ENCODE measurements at regions not wholly inside any gene's neighbourhood (a gene's known extent, or its start where the extent isn't known, plus 50 kb on each side); places are given as distances from the start of the nearest gene placed in this dataset.

DNA sequence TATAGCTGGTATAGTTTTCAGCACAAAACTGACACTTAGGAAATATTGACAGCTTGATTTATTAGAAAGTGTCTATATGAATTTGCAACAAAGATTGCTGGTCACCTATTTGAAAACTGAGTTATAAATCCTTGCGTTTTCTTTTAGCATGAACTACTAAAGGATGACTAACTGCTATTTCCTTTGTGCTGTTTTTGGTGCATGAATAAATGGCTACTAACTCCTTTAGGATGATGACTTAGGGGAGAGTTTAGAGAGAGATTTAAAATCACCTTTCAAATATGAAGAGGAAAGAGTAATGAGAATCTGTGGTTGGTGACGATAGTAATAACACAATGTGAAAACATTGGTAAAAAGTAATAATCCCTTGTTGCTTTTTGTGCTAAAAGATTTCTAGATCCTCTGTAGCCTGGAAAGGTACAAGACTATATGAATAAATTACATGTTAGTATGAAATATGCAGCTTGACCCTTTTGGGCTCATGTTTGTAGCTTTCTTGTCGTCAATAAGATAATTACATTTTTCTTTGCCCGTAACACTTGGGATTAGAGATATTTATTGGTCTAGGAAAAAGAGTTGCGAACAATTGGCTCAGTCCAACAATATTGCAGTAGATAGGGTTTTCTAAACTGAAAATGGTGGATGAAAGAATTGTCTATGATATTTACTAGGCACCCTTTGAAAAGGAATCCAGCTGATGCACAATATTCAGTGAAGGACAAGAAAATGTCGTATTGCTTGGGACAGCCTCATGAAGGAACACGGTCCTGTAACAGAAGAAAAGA lies 453.0 kb downstream of the ADAMTS20 start:
- no peak for DNase-seq (ENCODE audit: low read depth)

DNA sequence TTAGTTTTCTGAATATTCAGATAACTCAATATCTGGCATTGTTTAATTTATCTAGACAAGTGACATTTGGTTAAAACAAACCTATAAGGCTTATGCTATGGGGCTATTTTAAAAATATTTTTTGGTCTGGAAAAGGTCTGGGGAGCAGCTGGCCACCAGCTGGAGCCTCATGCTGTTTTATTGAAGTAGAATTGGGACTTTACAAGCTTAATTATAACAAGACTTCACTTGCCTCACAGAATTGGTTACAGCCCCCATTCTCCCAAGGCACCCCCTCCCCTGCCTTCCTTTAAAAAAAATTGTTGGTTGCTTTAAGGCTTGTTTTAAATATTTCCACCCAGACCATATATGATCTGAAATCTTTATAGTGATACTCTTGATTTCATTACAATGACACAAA lies 453.9 kb downstream of the ADAMTS20 start:
- DNase-seq (ENCODE audit: low read depth) = no peak

DNA sequence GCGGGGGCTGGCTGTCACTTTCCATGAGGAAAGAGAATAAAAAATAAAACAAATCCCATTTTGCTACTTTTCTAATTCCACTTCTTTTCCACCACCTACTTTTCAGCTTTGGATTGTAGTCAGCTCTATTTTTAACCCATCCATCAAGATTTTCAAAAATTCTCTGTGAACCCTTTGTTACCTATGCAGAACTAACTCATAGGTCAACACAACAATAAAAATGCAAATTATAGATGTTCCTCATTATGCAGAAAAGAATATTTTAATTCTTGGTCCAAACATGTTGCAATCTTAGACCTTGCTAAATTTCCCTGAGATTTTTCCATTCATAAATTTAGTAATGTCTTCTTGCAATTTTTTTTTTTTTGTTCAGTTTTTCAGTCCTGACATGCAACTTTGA lies 454.5 kb downstream of the ADAMTS20 start:
- no peak for DNase-seq (ENCODE audit: low read depth)

DNA sequence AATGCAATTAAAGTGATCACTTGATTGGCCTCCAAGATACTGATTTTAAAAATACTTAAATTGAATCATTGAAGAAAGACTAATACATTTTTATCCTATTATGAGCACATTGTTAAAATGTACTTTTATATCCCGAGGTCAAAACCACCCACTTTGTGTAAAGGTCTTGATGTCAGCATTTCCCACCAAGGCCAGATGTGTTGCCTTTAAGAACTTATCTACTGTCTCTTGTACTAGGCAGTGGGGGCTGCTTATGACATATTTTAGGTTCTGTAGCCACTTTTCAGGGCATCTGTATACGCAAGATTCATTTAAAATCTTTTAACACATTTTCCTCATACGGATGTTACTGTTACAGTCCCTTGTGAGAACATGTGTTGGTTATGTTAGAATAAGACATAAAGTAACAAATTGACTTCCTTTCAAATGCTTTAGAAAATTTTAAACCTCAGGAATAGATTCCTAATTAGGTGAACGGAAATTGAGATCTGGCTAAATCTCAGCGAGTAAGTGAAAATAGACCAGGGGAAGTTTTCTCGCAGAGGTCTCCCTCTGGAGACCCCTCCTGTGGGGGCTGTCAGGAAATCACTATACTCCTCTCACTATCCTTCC lies 456.2 kb downstream of the ADAMTS20 start:
- DNase-seq (ENCODE audit: low read depth) = no peak

DNA sequence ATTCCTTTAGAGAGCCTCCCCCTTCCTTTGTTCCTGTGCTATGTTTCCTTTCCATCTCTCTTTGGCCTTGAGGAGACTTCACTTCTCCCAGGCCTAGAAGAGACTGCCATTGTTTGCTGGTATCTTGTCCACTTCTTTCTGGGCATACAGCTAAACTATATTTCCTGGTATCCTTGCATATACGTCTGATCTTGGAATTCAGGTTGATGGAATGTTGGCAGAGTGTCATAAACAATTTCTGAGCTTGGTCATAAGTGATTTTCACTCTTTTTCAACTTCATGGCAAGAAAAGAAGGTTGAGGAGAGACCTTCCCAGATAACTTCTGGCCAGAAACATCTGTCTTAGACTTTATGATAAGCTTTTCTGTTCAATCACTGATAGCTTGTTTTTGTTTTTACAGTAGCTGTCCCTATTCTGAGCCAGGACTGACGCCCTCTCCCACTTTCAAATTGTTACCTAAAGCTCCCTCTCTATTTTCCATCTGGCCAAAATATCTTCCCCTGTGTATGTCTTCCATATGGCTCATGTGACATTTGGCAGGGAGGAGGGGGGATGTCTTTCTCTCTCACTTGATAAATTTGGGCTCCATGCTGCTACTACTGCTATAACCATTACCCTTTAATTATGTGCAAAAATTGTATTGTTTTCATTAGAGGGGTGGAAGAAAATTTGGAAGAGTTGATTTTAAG lies 457.0 kb downstream of the ADAMTS20 start:
- no peak for DNase-seq (ENCODE audit: low read depth)

DNA sequence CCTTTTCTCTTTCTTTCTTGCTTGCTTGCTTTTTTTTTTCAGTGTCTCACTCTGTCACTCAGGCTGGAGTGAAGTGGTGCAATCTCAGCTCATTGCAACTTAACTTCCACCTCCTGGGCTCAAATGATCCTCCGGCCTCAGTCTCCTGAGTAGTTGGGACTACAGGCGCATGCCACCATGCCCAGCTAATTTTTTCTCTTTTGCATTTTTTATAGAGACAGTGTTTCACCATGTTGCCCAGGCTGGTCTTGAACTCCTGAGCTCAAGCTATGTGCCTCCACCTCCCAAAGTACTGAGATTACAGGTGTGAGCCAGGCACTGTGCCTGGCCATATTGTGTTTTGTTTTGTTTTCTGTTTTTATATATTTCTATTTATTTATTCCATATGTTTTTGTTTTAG lies 461.0 kb downstream of the ADAMTS20 start:
- no peak for DNase-seq (ENCODE audit: low read depth)

DNA sequence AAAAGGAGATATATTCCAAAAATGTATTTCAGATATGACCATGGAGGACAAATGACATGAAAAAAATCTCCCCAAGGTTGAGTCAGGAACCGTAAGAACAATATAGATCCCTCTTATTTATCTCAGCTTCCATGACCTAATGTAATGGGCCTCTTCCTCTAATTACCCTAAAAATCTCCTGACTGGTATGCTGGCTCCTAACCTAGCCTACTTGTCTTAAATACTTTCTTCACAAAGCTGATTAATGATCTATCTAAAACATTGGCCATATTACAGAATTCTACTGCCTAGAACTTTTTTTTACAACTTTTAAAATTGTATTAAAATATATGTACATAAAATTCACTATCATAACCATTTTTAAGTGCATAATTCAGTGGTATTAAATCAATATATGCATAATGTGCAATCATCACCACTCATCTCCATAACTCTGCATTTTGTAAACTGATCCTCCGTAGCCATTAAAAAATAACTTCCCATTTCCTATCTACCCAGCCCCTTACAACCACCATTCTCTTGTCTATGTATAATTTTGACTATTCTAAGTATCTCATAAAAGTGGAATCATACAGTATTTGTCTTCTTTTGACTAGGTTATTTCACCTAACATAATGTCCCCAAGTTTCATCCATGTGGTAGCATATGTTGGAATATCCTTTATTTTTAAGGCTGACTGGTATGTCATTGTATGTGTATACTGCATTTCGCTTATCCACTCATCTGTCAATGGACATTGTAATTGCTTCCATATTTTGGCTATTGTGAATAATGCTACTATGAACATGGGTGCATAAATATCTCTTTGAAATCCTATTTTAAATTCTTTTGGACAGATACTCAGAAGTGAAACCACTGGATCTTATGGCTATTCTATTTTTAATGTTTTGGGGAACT lies 464.6 kb downstream of the ADAMTS20 start:
- no peak for DNase-seq (ENCODE audit: low read depth)

DNA sequence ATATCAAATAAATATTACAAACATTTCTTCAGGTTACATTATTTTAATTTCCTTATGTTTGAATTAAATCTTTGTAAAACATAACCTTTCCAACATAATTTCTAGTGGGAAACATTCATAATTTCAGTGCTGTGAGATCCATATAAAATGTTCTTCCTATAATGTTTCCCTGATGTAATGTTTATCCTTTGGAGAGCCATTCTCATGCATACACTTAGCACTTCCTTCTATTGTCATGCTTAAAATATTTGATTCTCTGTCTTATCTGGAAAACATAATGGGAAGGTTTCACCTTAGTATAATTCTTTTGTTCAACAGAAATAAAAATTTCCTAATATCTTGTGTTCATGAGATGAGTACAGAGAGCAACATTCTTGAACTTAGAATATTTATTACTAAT lies 472.5 kb downstream of the ADAMTS20 start:
- no peak for DNase-seq (ENCODE audit: low read depth)

DNA sequence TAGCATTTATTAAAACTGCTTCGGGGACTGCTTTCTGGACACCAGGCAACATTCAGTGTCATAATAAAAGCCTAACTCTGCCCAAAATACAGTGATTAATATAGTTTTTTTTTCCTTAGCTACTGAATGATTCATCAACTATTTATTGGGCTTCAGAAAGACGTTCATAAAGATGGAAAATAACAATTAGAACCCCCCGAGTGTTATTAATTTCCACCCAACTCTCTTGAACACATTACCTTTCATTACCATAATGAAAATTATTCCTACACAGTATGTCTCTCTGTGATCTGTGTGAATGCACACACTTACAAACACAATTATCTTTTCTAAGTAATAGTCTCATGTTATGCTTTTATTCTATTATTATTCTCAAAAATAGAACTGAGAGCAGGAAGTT lies 473.0 kb downstream of the ADAMTS20 start:
- DNase-seq (ENCODE audit: low read depth) = no peak

DNA sequence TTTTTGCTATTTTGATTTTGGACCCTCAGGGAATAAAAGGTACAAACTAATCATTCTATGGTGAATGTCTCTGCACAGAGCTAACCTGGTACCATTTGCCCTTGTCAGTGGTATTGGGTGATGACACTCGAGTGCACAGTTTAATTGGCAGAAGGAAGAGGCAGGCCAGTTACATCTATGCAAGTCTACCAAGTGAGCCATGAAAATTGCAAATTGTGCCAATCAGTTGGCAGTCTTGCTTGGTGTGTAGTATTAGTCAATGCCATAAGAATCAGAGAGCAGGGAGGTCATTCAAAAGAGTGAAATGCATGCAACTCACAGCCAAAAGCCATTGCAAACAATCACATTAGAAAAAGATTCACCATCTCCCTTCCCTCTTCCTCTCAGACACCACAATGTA lies 479.6 kb downstream of the ADAMTS20 start:
- DNase-seq (ENCODE audit: low read depth) = no peak

DNA sequence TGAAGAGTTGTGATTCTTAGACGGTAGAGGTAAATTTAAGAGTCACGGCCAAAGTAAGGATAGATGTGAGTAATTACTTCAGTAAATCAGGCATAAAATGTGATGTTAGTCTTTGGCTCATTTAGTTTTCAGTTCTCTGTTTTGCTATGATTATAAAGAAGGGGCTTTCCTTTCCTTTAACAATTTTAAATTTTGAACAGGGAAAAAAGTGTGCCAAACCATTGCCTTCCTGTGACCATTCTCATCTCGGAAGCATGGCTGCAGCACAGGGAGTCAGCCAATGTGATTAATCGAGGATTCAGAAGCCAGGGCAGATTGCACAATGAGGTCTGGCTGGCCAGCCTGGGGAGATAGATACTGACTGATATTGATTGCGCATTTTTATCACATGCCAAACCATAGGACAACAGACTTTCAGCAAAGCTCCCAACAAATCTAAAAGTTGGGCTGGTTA lies 480.2 kb upstream of the PRICKLE1 start:
- no peak for DNase-seq (ENCODE audit: low read depth)

DNA sequence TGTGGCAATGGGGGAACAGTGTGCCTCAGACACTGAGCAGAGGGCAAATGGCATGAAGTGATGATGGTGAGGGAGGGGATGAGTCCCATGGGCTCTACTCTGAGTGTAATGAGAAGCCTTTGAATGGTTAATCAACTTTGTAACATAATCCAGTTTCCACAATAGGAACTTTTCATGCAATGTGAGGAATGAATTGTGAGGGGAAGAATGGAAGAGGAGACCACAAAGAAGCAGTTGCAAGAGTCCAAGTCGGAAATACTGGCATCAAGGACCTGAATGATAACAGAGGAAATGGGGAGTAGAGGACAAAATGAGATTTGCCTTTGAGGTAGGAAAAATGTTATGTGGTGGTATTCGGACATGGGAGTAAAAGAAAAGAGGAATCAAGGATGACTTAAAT lies 476.9 kb upstream of the PRICKLE1 start:
- peak; percentile 63 for DNase-seq (ENCODE audit: low read depth)

DNA sequence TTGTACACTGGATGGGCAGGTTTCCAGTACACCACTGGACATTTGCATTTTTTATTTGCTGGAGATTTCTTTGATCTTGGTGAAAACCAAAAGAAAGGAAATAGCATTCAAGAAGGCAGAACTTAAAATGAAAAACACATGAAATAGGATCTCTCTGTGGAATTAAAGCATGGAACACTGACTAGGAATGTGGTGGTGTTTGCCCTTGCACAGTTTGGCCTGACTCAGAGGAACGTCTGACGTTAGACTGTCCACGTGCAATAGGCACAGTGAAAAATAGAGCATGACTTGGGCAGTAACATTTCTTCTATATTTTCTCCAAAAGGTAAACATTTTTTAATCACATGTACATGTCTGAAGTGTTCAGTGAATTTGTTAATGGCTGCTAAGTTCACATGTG lies 474.1 kb upstream of the PRICKLE1 start:
- peak; percentile 42 for DNase-seq (ENCODE audit: low read depth)

DNA sequence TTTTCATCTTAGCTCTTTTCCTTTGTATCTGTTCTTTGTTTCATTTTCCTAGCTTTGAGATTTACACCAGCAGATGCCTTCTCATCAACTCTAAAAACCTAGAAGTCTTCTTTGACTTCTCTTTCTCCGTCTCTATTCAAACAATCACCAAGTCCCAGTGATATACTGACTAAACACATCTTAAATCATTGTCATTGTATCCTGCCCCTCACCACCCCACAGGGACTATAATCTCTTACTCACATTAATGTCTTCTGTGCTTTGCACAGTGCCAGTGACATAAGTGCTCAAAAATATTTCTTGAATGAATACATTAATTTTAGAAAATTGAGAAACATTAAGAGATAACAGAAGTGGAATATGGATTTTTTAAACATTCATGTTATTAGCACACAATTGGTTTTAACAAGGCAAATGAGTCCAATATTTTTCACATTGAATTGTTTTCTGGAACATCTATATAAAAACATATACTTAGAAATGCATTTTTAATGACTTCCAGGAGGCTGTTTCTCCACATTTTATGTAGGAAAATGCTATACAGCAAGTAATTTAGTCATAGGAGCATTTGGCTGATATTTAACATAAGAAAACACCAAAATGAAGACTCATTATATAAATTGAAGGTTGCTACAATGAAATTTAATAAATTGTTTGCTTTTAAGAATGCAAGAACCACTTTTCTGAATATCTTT lies 472.8 kb upstream of the PRICKLE1 start:
- DNase-seq (ENCODE audit: low read depth) = no peak

DNA sequence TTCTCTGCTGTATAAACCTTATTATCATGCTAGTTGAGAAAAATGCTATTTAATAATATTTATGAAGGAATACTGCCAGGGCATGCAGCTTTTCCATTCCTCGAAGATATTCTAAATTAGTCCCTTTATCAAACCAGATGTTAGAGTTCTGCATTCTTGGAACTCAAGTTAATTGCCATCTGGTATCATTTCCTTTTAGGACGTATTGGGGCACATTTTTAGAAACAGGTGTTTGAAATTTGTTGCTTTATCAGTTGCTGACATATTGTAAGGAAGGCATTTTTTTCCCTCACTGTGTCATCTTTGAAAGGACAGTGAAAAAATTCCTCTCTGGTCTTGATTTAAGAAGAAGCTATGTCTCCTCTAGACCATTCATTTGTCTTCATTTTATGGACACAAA lies 471.2 kb upstream of the PRICKLE1 start:
- DNase-seq (ENCODE audit: low read depth) = no peak

DNA sequence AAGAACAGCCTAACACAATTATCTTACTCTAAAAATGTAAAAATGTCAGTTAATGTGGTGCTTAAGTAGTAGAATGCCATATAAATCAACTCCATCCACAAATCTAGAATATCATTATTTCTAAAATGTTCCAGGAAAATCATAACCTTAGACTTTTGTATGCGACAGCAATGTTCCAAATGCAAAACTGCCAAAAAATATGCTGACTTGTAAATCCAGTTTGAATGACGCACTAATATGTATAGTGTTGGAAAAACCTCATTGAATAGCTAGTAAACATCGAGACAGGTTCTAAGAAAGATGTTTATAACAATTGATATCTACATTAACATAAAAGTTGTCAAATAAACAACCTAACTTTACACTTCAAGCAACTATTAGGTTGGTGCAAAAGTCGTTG lies 469.1 kb upstream of the PRICKLE1 start:
- DNase-seq (ENCODE audit: low read depth) = no peak

DNA sequence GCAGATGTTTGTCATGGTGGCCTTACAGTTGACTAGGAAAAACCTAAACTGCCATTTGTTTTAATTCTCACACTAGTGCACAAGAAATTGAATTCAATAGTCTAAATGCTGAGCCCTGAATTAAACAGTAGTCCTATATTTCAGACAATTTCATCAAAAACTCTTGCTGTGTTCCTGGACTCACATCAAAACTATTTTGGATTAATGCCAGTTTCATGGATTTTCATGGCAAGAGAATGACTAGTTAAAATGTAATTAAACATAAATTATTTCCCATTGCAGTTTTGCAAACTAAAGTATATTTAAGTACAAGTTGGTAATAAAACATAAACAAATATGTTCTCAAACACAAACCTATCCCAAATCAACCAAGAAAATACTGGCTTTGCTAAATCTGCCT lies 468.0 kb upstream of the PRICKLE1 start:
- no peak for DNase-seq (ENCODE audit: low read depth)

DNA sequence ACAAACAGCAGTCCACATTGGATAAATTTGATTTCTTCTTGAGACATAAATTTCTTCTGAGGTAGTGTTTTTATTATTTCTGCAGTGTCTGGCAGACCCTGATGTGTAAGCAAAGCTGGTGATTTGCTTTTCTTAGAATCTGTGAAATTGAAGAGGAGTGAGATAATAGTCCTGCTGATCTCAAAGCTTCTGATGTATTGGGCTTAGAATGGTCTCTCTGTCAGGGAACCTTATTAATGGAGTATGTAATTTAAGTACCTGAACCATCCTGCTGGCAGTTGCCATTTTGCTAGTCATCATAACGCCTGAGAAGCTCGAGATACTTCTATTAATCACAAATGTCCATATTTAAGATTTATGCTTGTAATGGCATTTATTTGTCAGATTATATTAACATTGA lies 464.5 kb upstream of the PRICKLE1 start:
- DNase-seq (ENCODE audit: low read depth) = no peak

DNA sequence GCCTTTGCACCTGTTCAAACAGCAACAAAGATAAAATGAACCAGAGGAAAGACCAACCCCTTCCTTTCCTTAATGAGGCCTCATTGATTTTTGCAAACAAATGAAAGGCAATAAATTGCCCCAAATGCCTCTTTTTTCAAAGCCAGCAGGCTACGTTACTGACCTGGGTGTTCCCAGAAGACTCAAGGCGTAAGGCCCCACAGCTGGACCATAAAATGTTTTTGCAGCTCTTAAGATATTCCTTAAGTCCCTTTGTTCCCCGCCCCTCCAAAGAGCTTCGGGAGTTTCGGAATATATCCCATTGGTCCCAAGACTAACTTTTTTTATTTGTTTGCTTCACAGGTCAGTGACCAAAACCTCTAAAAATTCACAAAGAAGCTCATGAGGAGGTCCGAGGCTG lies 462.9 kb upstream of the PRICKLE1 start:
- DNase-seq (ENCODE audit: low read depth) = no peak

DNA sequence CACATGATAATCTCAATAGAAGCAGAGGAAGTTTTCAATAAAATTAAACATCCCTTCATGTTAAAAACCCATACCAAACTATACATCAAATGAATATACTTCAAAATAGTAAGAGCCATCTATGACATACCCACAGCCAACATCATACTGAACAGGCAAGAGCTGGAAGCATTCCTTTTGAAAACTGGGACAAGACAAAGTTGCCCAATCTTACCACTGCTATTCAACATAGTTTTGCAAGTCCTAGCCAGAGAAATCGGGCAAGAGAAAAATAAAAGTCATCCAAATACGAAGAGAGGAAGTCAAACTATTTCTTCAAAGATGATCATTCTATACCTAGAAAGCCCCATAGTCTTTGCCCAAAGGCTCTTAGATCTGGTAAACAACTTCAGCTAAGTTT lies 454.7 kb upstream of the PRICKLE1 start:
- DNase-seq (ENCODE audit: low read depth) = no peak

DNA sequence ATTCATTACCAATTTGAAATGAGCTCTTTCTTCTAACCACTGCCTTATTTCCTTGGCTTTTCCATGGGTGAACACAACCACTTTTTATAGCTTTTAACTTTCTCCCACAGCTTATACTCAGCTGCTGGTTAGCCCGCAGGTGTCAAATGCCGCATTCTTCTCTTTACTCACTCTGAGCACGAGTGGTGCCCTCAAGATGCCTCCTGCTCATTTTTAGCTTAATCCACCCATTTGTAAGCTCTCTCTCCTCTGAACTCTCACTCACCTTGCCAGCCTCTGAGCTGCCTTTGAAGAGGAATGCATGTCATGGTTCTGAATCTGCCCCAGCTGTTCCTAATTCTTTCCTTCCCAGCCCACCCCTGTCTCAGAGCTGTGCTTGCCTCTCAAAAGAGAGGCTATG lies 449.4 kb upstream of the PRICKLE1 start:
- peak; percentile 73 for DNase-seq (ENCODE audit: low read depth)

Data from myocyte (in vitro differentiated cells).